DMS53 treated with DMSO at 0.1 percent for 48 hours (cell line): ENCODE measurements at regions not wholly inside any gene's neighbourhood (a gene's known extent, or its start where the extent isn't known, plus 50 kb on each side); places are given as distances from the start of the nearest gene placed in this dataset.
"Not testable (repeated sequence)": the region's sequence is repeated elsewhere in the genome, so short reads cannot be mapped to it uniquely, and the experiment has no call there.

Experiments used
- DNase-seq: peaks from one replicate; lab custom pipeline; 2025; ENCODE audit not compliant: unreplicated experiment; lab: John Stamatoyannopoulos, UW

DNA sequence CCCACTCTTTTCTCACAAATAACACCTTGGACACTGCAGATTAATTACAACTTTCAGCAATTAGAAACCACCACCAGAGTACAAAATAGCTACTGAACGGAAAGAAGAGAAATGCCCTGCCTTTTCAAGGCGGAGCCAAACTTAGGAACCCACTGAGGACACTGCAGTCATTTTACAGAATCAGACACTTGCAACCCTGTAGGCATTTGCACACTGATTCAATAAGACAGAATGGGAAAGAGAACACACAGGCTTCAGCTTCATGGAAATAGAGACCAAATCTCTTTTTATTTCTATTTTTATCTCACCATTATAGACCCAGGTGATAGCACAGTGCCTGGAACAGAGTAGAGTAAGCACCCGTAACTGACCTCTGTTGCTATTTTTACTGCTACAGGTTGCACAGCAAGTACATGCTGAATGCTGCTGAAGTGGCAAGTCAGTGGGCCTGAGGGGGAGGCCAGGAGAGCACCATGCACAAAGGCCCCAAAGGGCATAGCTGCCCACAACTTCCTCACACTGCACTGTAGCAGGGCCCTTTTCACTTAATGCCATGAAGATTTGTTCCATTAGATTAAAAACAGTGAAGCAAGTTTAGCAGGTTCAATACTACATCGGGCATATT is 50.7 kb upstream of the EDARADD start:
- no peak for DNase-seq

- no peak for DNase-seq
These were observed 51.5 kb upstream of the EDARADD start for GRCh38 chr1:236342403-236343245.

GRCh38 chr1:236341298-236341697 is 52.8 kb upstream of the EDARADD start:
- no peak for DNase-seq

- no peak for DNase-seq
These were observed 56.0 kb upstream of the EDARADD start for GRCh38 chr1:236338096-236338495.

GRCh38 chr1:236336084-236336483 is 54.3 kb upstream of the ERO1B start:
- peak; percentile 26 for DNase-seq

- not testable (repeated sequence) for DNase-seq
These were observed 53.9 kb upstream of the ERO1B start for GRCh38 chr1:236335633-236336032.

- no peak for DNase-seq
These were observed 53.3 kb upstream of the ERO1B start for GRCh38 chr1:236334893-236335545.

DNA sequence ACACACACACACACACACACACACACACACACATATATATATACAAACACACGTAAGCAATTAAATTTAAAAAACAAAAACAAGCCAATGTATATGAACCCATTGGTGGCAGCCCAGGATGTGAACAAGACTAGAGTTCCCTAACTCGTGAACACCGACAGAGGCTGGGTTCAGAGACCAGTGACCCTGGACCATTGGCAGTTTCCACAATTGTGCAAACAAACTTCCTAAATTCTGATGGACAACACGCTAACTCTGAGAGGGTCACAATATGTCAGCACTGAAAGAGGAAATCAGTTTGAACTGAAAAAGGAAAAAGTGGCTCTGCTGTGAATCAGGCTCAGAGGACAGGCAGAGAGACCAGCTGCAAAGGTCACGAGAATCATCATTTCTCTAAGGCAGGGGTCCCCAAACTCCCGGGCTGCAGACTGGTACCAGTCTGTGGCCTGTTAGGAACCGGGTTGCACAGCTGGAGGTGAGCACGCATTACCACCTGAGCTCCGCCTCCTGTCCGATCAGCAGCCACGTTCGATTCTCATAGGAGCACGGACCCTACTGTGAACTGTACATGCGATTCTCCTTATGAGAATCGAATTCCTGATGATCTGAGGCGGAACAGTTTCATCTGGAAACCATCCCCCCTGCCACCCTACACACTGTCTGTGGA is 50.5 kb upstream of the ERO1B start:
- no peak for DNase-seq
